ENCODE measurements at regions not wholly inside any gene's neighbourhood (a gene's known extent, or its start where the extent isn't known, plus 50 kb on each side); places are given as distances from the start of the nearest gene placed in this dataset.

- TF ChIP-seq HDGF (IDR thresholded peaks at IDR 0.05; ENCODE audit: borderline replicate concordance) (no peak), FOXK2 (IDR thresholded peaks at IDR 0.05) (no peak), L3MBTL2 (conservative IDR thresholded peaks at IDR 0.05) (no peak), TARDBP (IDR thresholded peaks at IDR 0.05) (no peak), ARNT (IDR thresholded peaks at IDR 0.05) (no peak), ELF4 (IDR thresholded peaks at IDR 0.05) (no peak), ZNF384 (IDR thresholded peaks at IDR 0.05) (no peak), SUZ12 (IDR thresholded peaks at IDR 0.05) (no peak), FOXM1 (IDR thresholded peaks at IDR 0.05; ENCODE audit: borderline replicate concordance) (no peak), PKNOX1 (IDR thresholded peaks at IDR 0.05) (no peak), FOXA1 (IDR thresholded peaks at IDR 0.05) (no peak), SP1 (IDR thresholded peaks at IDR 0.05) (no peak), CTBP1 (IDR thresholded peaks at IDR 0.05; ENCODE audit: borderline replicate concordance) (no peak), BHLHE40 (IDR thresholded peaks at IDR 0.05; ENCODE audit: borderline replicate concordance) (no peak)
Measured at GRCh38 chr20:47982574-47983360, 197.5 kb upstream of the SULF2 start.

Data from HEK293T (cell line).